Bronchial epithelial cell (primary cell): ENCODE measurements at regions not wholly inside any gene's neighbourhood (a gene's known extent, or its start where the extent isn't known, plus 50 kb on each side); places are given as distances from the start of the nearest gene placed in this dataset.

Experiments
- DNase-seq: peaks from one replicate; pipeline ENCODE4 v3.0.0-alpha.2; 2010; ENCODE audit warnings: low read depth
- FAIRE-seq: peaks from 2 replicates; lab custom pipeline; 2011; peaks lifted over from hg19 to GRCh38; lab: Jason Lieb, UNC
- H3K27me3 ChIP-seq: 2 replicates; pipeline ENCODE4 v1.5.1; 2011; ENCODE audit warnings: low read length; ENCODE audit not compliant: control insufficient read depth, insufficient read depth
- H3K36me3 ChIP-seq: 2 replicates; pipeline ENCODE4 v1.5.1; 2011; ENCODE audit warnings: low read length; ENCODE audit not compliant: control insufficient read depth, insufficient read depth
- H3K4me3 ChIP-seq: 2 replicates; pipeline ENCODE4 v1.5.1; 2011; ENCODE audit warnings: mild to moderate bottlenecking, low read depth, low read length, control low read depth
- TF ChIP-seq, protein P1 (sequence below): IDR thresholded peaks from 2 replicates; pipeline ENCODE4 v1.5.1; 2011; ENCODE audit warnings: mild to moderate bottlenecking, moderate library complexity, low read length, control low read depth, inconsistent platforms; ENCODE audit not compliant: insufficient read depth, severe bottlenecking

- no peak for FAIRE-seq
- Histone ChIP-seq H3K27me3 (no peaks in the 10 kb centered on the region), H3K36me3 (no peaks in the 10 kb centered on the region), H3K4me3 (no peak overlapping the region)
- TF ChIP-seq, protein P1, sequence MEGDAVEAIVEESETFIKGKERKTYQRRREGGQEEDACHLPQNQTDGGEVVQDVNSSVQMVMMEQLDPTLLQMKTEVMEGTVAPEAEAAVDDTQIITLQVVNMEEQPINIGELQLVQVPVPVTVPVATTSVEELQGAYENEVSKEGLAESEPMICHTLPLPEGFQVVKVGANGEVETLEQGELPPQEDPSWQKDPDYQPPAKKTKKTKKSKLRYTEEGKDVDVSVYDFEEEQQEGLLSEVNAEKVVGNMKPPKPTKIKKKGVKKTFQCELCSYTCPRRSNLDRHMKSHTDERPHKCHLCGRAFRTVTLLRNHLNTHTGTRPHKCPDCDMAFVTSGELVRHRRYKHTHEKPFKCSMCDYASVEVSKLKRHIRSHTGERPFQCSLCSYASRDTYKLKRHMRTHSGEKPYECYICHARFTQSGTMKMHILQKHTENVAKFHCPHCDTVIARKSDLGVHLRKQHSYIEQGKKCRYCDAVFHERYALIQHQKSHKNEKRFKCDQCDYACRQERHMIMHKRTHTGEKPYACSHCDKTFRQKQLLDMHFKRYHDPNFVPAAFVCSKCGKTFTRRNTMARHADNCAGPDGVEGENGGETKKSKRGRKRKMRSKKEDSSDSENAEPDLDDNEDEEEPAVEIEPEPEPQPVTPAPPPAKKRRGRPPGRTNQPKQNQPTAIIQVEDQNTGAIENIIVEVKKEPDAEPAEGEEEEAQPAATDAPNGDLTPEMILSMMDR, result no peak
- no peak for DNase-seq
These were observed 118.9 kb downstream of the SLC25A47 start for GRCh38 chr14:100442036-100442435.

- no peak for DNase-seq
- no peaks in the 10 kb centered on the region for H3K36me3 ChIP-seq
- no peak for FAIRE-seq
- H3K27me3 ChIP-seq, result no peaks in the 10 kb centered on the region
- TF ChIP-seq, protein P1, result no peak
- no peak overlapping the region for H3K4me3 ChIP-seq
These were observed 119.7 kb downstream of the SLC25A47 start for GRCh38 chr14:100442498-100443490.

DNA sequence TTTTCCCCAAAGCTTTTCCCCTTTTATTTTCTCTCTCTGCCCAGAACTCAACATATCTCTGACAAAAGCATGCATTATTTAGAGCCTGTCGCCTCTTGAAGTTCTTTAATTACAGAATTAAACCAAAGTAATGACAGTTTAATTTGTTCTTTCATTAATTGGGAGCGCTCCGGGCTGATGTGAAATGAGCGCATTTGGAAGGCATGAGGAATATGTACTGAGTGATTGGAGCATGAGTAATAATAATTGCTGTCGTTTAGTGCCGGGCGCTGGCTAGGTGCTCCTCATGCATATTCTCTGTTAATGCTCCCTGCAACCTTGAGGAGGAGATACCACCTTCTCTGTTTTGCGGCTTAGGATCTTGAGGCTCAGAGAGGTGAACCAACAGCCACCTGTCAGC, 120.5 kb downstream of the SLC25A47 start:
- peak; percentile 20 for DNase-seq

GRCh38 chr14:100445436-100446088, 122.4 kb downstream of the SLC25A47 start:
- H3K36me3 ChIP-seq, result no peaks in the 10 kb centered on the region
- no peak overlapping the region for H3K4me3 ChIP-seq
- no peaks in the 10 kb centered on the region for H3K27me3 ChIP-seq
- TF ChIP-seq, protein P1, result no peak
- DNase-seq (peak; percentile 10), FAIRE-seq (no peak)

More for the DNA sequence above, 120.5 kb downstream of the SLC25A47 start:
- Histone ChIP-seq H3K4me3 (no peak overlapping the region), H3K36me3 (no peaks in the 10 kb centered on the region), H3K27me3 (no peaks in the 10 kb centered on the region)
- no peak for FAIRE-seq
- TF ChIP-seq, protein P1, result no peak

GRCh38 chr14:100446572-100446971, 123.4 kb downstream of the SLC25A47 start:
- DNase-seq, result no peak
- TF ChIP-seq, protein P1, result no peak
- H3K36me3 ChIP-seq, result no peaks in the 10 kb centered on the region
- H3K4me3 ChIP-seq, result no peak overlapping the region
- no peak for FAIRE-seq
- no peaks in the 10 kb centered on the region for H3K27me3 ChIP-seq
